PC-3 (cell line): ENCODE measurements at regions not wholly inside any gene's neighbourhood (a gene's known extent, or its start where the extent isn't known, plus 50 kb on each side); places are given as distances from the start of the nearest gene placed in this dataset.

ENCODE experiments used
- ATAC-seq: fragments of 200-7000 bp; cut with Tn5 transposase; 2 replicates; pipeline ENCODE4 v1.9.1; 2020; ENCODE audit warnings: mild to moderate bottlenecking, moderate library complexity
- BruUV-seq: library from RNA; stranded (reverse); fragments of 400-500 nt; replicated peaks from 2 replicates; lab custom pipeline; 2021; lab: Mats Ljungman, UMichigan
- CTCF ChIA-PET: fragments of 300-600 bp; sonication (Branson Sonifier 250); formaldehyde crosslinking; loops from one replicate; lab custom pipeline; 2022; ENCODE audit warnings: antibody characterized with exemption; lab: Charles Lee
- POLR2A ChIA-PET: fragments of 300-600 bp; sonication (Branson Sonifier 250); formaldehyde crosslinking; loops from one replicate; lab custom pipeline; 2022; ENCODE audit warnings: antibody characterized with exemption; ENCODE audit not compliant: unreplicated experiment; lab: Charles Lee
- DNase-seq: peaks from one replicate; pipeline ENCODE4 v3.0.0-alpha.2; 2015
- H2AFZ ChIP-seq: fragments of 300-600 bp; sonication (generic); 2 replicates; pipeline ENCODE4 v1.6.0; 2016; ENCODE audit warnings: antibody characterized with exemption, low read length
- H3F3A ChIP-seq: fragments of 300-600 bp; sonication (generic); one replicate; pipeline ENCODE4 v1.6.0; 2017; ENCODE audit warnings: antibody characterized with exemption, low read length, control low read depth, mild to moderate bottlenecking; ENCODE audit not compliant: unreplicated experiment
- H3K27ac ChIP-seq: fragments of 300-600 bp; sonication (generic); 2 replicates; pipeline ENCODE4 v1.5.1; 2016; ENCODE audit warnings: mild to moderate bottlenecking, low read length
- H3K27me3 ChIP-seq: fragments of 300-600 bp; sonication (generic); 2 replicates; pipeline ENCODE4 v1.6.1; 2016; ENCODE audit warnings: low read length, mixed read lengths
- H3K36me3 ChIP-seq: fragments of 300-600 bp; sonication (generic); 2 replicates; pipeline ENCODE4 v1.6.1; 2016; ENCODE audit warnings: low read depth, mixed run types, low read length, mixed read lengths
- H3K4me1 ChIP-seq: fragments of 300-600 bp; sonication (generic); 2 replicates; pipeline ENCODE4 v1.5.1; 2016; ENCODE audit warnings: low read length; ENCODE audit not compliant: insufficient read depth
- H3K4me2 ChIP-seq: fragments of 300-600 bp; sonication (generic); 2 replicates; pipeline ENCODE4 v1.6.0; 2016; ENCODE audit warnings: low read length
- H3K4me3 ChIP-seq: fragments of 300-600 bp; sonication (generic); 2 replicates; pipeline ENCODE4 v1.5.1; 2016; ENCODE audit warnings: mild to moderate bottlenecking, low read length, mixed read lengths
- H3K79me2 ChIP-seq: fragments of 300-600 bp; sonication (generic); 2 replicates; pipeline ENCODE4 v1.6.1; 2017; ENCODE audit warnings: low read length, mixed read lengths
- H3K9ac ChIP-seq: fragments of 300-600 bp; sonication (generic); 2 replicates; pipeline ENCODE4 v1.6.0; 2016; ENCODE audit warnings: mild to moderate bottlenecking, low read length
- H3K9me2 ChIP-seq: fragments of 300-600 bp; sonication (generic); replicated peaks from 2 replicates; pipeline ENCODE4 v1.6.1; 2016; ENCODE audit warnings: mixed run types, low read length, mixed read lengths
- H3K9me3 ChIP-seq: fragments of 300-600 bp; sonication (generic); 2 replicates; pipeline ENCODE4 v1.6.1; 2016; ENCODE audit warnings: low read length, mixed read lengths
- H4K20me1 ChIP-seq: fragments of 300-600 bp; sonication (generic); 2 replicates; pipeline ENCODE4 v1.6.1; 2016; ENCODE audit warnings: low read length, mixed read lengths
- CTCF ChIP-seq: fragments of 300-600 bp; sonication (generic); conservative IDR thresholded peaks from 2 replicates; pipeline ENCODE4 v1.5.1; 2017; ENCODE audit warnings: antibody characterized with exemption, low read depth, mild to moderate bottlenecking, low read length
- EZH2 ChIP-seq: fragments of 300-600 bp; sonication (generic); IDR thresholded peaks from one replicate; pipeline ENCODE4 v1.6.1; 2017; ENCODE audit warnings: antibody characterized with exemption, mild to moderate bottlenecking, low read length; ENCODE audit not compliant: unreplicated experiment
- EZH2phosphoT487 ChIP-seq: fragments of 300-600 bp; sonication (generic); IDR thresholded peaks from 2 replicates; pipeline ENCODE4 v1.6.1; 2018; ENCODE audit warnings: mild to moderate bottlenecking, antibody characterized with exemption, low read length, borderline replicate concordance
- intact Hi-C: fragments of 100-400 bp; cut with micrococcal nuclease; formaldehyde crosslinking; loops from 2 replicates; pipeline ENCODE4 v1.9.0; 2023

GRCh38 chr1:172781513-172782140 lies 122.7 kb downstream of the FASLG start:
- H3K36me3 ChIP-seq = no peaks in the 10 kb centered on the region
- no peaks in the 10 kb centered on the region for H3K27me3 ChIP-seq
- no peak overlapping the region for H3K27ac ChIP-seq
- ATAC-seq (no peak), DNase-seq (no peak)
- TF ChIP-seq EZH2 = no peak
- TF ChIP-seq EZH2phosphoT487 = no peak
- TF ChIP-seq CTCF = no peak
- H3K4me3 ChIP-seq = no peak overlapping the region
- H3K79me2 ChIP-seq = no peaks in the 10 kb centered on the region
- ChIA-PET POLR2A (no interaction called here), CTCF (interaction anchor here (0.5 kb wide), 1 partner anchor 50 kb away, joined by 3 read pairs; no protein-coding TSS in a partner anchor)
- no TSS peak for BruUV-seq
- no peaks in the 10 kb centered on the region for H3F3A ChIP-seq
- H3K9me3 ChIP-seq = peaks cover 9% of the 10 kb centered on the region; the same call in 1 of the 2 replicates
- H3K4me1 ChIP-seq = no peaks in the 10 kb centered on the region
- H4K20me1 ChIP-seq = no peaks in the 10 kb centered on the region
- H3K9me2 ChIP-seq = 0 out of 2 replicates have a peak, but pooled peaks cover 5% of the 10 kb centered on the region
- intact Hi-C loops = no loop called here
- H3K4me2 ChIP-seq = no peak overlapping the region
- no peak overlapping the region for H3K9ac ChIP-seq
- no peak overlapping the region for H2AFZ ChIP-seq

- no peak overlapping the region for H3K27ac ChIP-seq
- POLR2A ChIA-PET = no interaction called here
- no peaks in the 10 kb centered on the region for H3K27me3 ChIP-seq
- H3K9ac ChIP-seq = no peak overlapping the region
- H2AFZ ChIP-seq = no peak overlapping the region
- no peak for TF ChIP-seq EZH2
- TF ChIP-seq EZH2phosphoT487 = no peak
- no peak for TF ChIP-seq CTCF
- ATAC-seq = no peak
- H3K9me3 ChIP-seq = no peaks in the 10 kb centered on the region
- no peak for DNase-seq
- H4K20me1 ChIP-seq = no peaks in the 10 kb centered on the region
- H3K4me1 ChIP-seq = no peaks in the 10 kb centered on the region
- H3K9me2 ChIP-seq = no peaks in the 10 kb centered on the region
- BruUV-seq = no TSS peak
- no peaks in the 10 kb centered on the region for H3F3A ChIP-seq
- H3K36me3 ChIP-seq = no peaks in the 10 kb centered on the region
- no peak overlapping the region for H3K4me3 ChIP-seq
- H3K79me2 ChIP-seq = no peaks in the 10 kb centered on the region
- H3K4me2 ChIP-seq = no peak overlapping the region
- CTCF ChIA-PET = no interaction called here
- intact Hi-C loops = no loop called here
These were observed 130.9 kb downstream of the FASLG start for GRCh38 chr1:172789840-172790239.

- DNase-seq (no peak), ATAC-seq (no peak)
- H3K4me1 ChIP-seq = no peaks in the 10 kb centered on the region
- no peaks in the 10 kb centered on the region for H3K9me2 ChIP-seq
- H3F3A ChIP-seq = no peaks in the 10 kb centered on the region
- H3K9me3 ChIP-seq = no peaks in the 10 kb centered on the region
- no peaks in the 10 kb centered on the region for H3K36me3 ChIP-seq
- BruUV-seq = no TSS peak
- no peak for TF ChIP-seq CTCF
- TF ChIP-seq EZH2phosphoT487 = no peak
- no peak for TF ChIP-seq EZH2
- H3K27me3 ChIP-seq = no peaks in the 10 kb centered on the region
- POLR2A ChIA-PET = no interaction called here
- CTCF ChIA-PET = interaction anchor here (0.6 kb wide), 1 partner anchor 842 kb away, joined by 3 read pairs; no protein-coding TSS in a partner anchor
- no peak overlapping the region for H3K9ac ChIP-seq
- no peaks in the 10 kb centered on the region for H4K20me1 ChIP-seq
- H3K4me3 ChIP-seq = no peak overlapping the region
- no peak overlapping the region for H2AFZ ChIP-seq
- intact Hi-C loops = no loop called here
- no peak overlapping the region for H3K27ac ChIP-seq
- H3K4me2 ChIP-seq = no peak overlapping the region
- no peaks in the 10 kb centered on the region for H3K79me2 ChIP-seq
These were observed 131.3 kb downstream of the FASLG start for GRCh38 chr1:172790245-172790644.
